HG03571 (cell line): ENCODE measurements at regions not wholly inside any gene's neighbourhood (a gene's known extent, or its start where the extent isn't known, plus 50 kb on each side); places are given as distances from the start of the nearest gene placed in this dataset.
"Not testable (repeated sequence)": the region's sequence is repeated elsewhere in the genome, so short reads cannot be mapped to it uniquely, and the experiment has no call there.

Experiments used
- ATAC-seq: cut with Tn5 transposase; IDR thresholded peaks from one replicate; pipeline ENCODE4 v1.9.1; 2021; ENCODE audit not compliant: unreplicated experiment

- ATAC-seq = no peak
These were observed 280.1 kb downstream of the GATA3 start for GRCh38 chr10:8334631-8335030.

- no peak for ATAC-seq
These were observed 282.3 kb downstream of the GATA3 start for GRCh38 chr10:8336629-8337331.

GRCh38 chr10:8337332-8337651 lies 282.8 kb downstream of the GATA3 start:
- no peak for ATAC-seq

- ATAC-seq = no peak
These were observed 283.8 kb downstream of the GATA3 start for GRCh38 chr10:8338177-8338766.

GRCh38 chr10:8344756-8345155 lies 290.3 kb downstream of the GATA3 start:
- no peak for ATAC-seq

GRCh38 chr10:8346861-8347260 lies 292.4 kb downstream of the GATA3 start:
- ATAC-seq = no peak

- ATAC-seq = not testable (repeated sequence)
These were observed 293.1 kb downstream of the GATA3 start for GRCh38 chr10:8347614-8348013.

- no peak for ATAC-seq
These were observed 295.2 kb downstream of the GATA3 start for GRCh38 chr10:8349610-8350249.

- no peak for ATAC-seq
These were observed 295.9 kb downstream of the GATA3 start for GRCh38 chr10:8350250-8350967.

- ATAC-seq = no peak
These were observed 297.9 kb downstream of the GATA3 start for GRCh38 chr10:8352171-8353075.

GRCh38 chr10:8356283-8356682 lies 301.8 kb downstream of the GATA3 start:
- no peak for ATAC-seq

GRCh38 chr10:8359467-8359866 lies 305.0 kb downstream of the GATA3 start:
- no peak for ATAC-seq

GRCh38 chr10:8360365-8360764 lies 305.9 kb downstream of the GATA3 start:
- no peak for ATAC-seq

GRCh38 chr10:8360814-8361509 lies 306.5 kb downstream of the GATA3 start:
- ATAC-seq = no peak

- no peak for ATAC-seq
These were observed 307.0 kb downstream of the GATA3 start for GRCh38 chr10:8361510-8361844.

- ATAC-seq = no peak
These were observed 311.7 kb downstream of the GATA3 start for GRCh38 chr10:8365935-8366911.

GRCh38 chr10:8367672-8368411 lies 313.4 kb downstream of the GATA3 start:
- not testable (repeated sequence) for ATAC-seq

GRCh38 chr10:8369666-8370065 lies 315.2 kb downstream of the GATA3 start:
- ATAC-seq = no peak

- ATAC-seq = no peak
These were observed 319.8 kb downstream of the GATA3 start for GRCh38 chr10:8374334-8374733.
